GM19372 (cell line): ENCODE measurements at regions not wholly inside any gene's neighbourhood (a gene's known extent, or its start where the extent isn't known, plus 50 kb on each side); places are given as distances from the start of the nearest gene placed in this dataset.

ENCODE experiments used
- ATAC-seq: cut with Tn5 transposase; IDR thresholded peaks from one replicate; pipeline ENCODE4 v1.9.1; 2021; ENCODE audit warnings: mild to moderate bottlenecking, low read depth, moderate library complexity; ENCODE audit not compliant: unreplicated experiment

DNA sequence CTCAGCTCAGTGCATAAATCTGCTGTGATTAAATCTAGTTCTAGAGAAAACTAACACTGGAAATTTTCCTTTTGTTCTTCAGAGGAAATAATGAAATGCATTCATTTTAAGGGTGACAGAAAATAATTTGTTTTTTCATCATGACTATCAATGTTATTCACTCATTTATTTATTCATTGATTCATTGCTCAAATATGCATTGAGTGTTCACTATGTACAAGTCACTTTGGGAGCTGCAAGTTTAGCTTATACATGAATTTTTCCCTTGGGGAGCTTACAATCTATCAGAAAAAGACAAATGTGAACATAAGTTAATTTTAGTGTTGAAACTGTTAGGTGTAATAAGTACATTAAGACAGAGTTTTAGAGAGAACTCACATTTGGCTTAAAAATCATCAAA, 897.8 kb downstream of the CENPC start:
- no peak for ATAC-seq

DNA sequence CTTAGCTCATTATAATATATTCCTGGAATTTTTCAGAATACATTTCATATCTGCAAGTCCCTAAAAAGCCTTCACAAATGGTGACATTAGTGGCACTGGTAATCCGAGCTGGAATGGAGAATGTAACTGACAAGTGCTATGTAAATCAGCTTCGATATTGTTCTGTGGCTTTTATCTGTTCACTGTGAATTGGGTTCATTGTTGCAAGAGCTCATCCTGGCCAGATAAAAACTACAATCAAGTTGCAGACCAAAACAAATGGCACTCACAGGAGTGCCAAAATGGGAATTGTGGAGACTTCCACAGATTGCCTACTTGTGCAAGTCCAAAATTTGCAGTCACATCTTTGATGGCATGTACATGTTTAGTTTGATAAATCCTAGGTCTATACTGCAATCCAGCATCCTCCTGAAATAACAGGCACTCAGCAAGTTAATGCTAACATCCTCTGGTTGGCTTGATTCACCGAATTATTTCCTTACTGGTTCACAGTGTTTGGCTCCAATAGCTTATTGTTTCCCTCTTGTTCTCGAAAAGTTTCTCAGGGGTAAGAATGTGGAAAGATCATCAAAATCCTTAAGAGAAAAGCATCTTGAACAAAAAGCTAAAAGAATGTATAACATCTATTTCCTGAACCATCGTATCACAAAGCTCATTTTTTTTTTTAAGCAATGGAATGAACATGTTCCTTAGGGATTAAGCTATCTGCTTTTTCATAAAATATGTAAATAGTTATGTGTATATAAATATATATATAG, 904.9 kb downstream of the CENPC start:
- ATAC-seq = no peak

DNA sequence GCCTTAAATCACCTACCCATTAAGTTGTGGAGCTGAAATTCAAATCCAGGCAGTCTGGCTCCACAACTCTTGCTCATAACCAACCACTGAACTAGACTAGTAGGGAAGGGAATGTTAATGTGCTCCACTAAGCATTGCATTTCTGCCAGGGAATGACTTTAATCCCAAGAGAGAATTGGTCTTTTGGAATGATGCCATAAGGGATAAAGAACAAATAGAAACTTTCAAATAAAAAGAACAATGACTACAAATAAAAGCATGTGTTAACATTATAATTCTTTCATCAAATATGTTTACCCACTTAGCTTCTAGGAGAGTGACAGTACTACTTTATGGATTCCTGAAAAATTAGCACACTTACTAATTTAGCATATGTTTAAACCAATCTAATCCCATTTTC, 905.9 kb downstream of the CENPC start:
- ATAC-seq = no peak

DNA sequence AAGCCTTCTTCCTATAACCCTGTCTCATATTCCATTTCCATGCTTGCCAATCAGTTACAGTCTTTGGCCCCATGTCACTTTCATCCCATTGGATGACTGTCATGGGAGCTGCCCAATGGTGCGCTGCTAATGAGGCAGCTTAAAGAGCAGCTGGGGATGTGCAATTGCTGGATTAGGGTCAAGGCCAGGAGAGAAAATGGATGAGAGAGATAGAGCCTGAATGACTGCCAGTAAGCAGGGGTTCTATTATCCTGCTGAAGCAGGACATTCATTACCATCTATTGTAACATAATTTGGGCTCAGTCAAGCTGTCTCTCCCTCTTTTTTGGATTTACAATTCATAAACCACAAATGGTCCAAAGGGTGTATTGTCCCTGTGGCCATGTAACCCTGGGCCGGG, 909.0 kb downstream of the CENPC start:
- no peak for ATAC-seq

- no peak for ATAC-seq
Observed at GRCh38 chr4:66633477-66633876, 911.8 kb downstream of the CENPC start.

GRCh38 chr4:66629927-66630326, 915.4 kb downstream of the CENPC start:
- ATAC-seq = no peak

DNA sequence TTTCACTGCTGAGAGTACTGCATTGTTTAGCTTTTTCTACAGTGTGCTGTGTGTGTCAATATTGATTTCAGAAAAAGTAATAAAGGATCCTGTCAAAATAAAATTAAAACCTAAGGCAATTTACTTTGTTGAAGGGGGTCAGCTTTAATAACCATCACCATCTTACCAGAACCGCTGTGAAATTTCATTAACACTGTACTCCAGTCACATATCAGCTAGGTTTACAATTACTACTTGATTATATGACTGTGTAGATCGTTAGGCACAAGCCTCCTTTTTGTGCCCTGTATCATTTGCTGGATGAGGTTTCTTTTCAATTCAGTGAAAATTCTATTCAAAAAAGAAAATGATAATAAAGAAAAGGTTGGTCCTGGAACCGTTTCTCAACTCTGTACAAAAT, 917.2 kb downstream of the CENPC start:
- no peak for ATAC-seq

DNA sequence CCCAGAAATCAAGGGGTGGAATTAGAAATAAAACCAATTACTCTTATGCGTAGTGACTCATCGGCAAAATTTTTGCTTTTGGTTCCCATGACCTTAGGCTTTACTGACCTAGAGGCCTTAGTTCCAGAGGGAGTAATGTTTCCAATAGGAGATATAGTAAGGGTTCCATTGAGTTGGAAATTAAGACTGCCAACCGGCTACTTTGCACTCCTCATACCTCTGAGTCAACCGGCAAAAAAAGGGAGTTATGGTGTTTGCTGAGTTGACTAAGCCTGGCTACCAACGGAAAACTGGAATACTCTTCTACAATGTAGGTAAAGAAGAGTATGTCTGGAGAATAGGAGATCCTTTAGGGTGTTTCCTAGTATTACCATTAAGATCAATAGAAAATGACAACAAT, 919.8 kb downstream of the CENPC start:
- no peak for ATAC-seq

DNA sequence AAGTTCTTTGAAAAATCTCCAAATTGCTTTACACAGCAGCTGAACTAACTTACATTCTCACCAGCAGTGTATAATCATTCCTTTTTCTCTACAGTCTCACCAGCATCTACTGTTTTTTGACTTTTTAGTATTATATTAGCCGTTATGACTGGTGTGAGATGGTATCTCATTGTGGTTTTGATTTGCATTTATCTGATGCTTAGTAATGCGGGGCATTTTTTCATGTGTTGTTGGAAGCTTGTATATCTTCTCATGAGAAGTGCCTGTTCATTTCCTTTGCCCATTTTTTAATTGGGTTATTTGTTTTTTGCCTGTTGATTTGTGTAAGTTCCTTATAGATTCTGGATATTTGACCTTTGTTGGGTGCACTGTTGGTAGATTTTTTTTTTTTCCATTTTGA, 931.7 kb downstream of the CENPC start:
- ATAC-seq = no peak

DNA sequence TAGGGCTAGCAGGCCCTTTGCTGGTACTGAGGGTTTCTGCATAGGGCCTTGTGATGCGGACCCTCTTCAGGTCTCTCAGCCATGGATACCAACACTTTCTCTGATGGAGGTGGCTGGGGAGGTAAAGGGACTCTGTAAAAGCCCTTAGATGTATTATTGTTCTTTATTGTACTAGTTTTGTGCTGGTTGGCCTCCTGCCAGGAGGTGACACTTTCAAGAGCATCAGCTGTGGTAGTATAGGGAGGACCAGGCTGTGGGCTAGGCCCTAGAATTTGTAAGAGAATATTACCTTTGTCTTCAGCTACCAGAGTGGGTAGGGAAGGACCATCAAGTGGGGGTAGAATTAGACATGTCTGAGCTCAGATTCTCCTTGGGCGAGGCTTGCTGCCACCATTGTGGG, 936.3 kb downstream of the CENPC start:
- no peak for ATAC-seq

- ATAC-seq = no peak
Observed at GRCh38 chr4:66606908-66607307, 936.6 kb upstream of the EPHA5 start.

DNA sequence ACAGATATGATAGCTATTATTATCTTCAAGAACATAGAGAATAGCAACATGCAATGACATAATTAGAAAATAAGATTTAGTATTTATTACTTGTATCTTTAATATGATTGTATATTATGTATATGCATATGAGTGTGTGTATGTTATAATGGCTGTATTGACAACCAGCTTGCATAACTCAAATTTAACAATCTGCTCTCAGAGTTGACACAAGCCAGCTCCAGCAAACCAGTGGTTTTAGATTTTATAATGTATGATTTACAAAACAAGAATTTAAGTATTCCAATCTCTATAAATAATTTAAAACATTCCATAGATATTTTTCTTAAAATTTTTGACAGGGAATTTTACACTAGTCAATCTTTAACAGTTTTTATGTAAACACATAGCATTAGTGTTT, 935.9 kb upstream of the EPHA5 start:
- no peak for ATAC-seq

GRCh38 chr4:66604192-66604591, 933.9 kb upstream of the EPHA5 start:
- no peak for ATAC-seq

DNA sequence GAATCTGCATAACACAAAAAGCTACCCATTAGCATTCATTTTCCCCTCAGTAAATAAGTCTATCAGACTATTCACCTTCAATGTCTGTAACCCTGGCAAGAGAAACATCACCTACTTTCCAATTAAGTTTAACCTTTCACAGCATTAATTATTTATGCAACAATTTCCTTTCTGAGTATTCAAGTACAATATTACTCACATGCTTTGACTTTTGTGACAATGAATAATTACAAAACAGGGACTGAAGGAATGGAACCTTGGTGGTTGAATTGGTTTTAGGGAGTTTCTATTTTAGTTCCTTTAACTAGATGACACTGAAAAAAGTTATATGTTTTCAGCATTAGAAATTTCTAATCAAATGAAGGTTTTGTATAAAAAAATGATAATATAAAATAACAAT, 932.3 kb upstream of the EPHA5 start:
- ATAC-seq = no peak

DNA sequence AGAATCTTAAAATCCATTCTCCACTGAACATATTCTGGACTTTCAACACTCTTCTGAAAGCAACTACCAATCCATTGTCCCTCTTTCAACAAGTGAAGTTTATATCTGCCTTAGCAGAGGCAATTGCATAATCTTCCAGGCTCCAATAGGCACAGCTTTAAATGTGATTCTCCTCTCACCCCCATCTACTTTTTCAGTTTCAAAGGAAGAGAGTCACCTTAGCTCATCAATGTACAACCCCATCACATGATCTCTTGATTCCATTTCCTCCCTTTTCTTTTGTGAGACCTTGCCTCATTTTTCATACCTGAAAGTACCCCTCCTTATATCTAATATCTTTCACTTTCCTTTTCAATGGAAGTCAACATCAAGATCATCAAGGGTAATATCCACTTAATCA, 921.7 kb upstream of the EPHA5 start:
- no peak for ATAC-seq

DNA sequence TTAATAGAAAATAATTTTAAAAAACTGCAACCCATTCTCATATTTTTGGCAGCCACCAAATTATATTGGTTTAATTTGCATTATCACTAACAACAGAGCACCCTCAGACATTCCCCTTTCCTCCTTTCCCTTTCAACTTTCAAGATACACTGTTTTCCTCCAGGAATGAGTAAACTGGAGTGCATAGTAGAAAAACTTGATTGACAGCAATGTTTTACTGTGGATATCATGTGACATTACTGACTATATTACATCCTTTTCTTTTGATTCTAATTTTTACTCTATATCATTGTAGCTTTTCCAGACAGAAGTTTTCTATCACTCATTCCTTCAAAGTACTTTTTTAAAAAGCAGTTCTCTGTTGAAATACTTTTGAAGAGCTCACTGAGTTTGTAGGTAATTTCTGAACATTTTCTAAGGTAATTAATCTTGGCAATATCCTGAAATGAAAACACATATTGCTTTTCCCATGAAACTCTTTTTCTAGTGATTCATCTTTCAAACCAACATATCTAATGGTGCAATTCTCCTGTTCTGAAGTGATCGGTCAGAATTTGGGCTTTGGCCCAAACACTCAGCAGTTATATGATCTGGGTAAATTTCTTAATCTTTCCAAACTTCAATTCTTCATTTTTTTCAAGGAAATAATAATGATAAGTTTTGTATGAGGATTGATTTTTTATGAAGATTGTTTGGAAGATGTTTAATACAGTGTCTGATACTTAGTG, 920.4 kb upstream of the EPHA5 start:
- ATAC-seq = no peak

DNA sequence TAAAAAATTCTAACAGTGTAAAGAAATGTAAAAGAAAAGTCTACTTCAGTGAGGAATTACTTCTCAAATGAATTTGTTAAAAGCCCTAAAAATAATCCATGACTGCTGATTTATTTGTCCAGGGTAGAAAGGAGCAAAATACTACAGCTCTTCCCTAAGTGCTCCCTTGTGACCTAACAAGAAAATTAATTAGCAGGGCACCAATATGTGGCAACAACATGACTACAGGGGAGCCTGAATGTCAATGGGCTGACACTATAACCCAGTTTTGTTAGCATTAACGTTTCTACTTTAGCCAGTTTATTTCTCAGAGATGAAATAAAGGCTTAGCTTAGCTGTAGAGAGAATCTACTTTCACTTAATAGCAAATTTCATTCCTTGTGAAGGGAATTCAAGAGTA, 918.9 kb upstream of the EPHA5 start:
- no peak for ATAC-seq

- ATAC-seq = no peak
Observed at GRCh38 chr4:66585767-66586166, 915.5 kb upstream of the EPHA5 start.

DNA sequence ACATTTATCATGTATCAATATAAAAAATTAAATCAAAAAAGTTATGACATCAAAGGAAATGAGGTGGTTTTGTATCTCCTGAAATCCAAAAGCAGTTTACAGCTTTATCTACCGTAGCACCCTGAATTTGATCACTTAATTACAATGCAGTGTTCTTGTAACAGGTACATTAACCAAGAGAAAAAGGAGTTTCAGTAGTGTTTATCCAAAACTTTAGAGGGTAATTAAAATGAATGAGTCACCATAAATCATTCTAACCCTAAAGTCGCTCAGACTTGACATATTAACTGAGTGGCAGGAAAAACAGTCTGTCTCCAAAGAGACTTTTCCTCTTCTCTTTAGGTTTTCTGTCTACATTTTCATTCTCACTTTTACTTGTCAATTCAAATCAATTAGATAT, 907.6 kb upstream of the EPHA5 start:
- ATAC-seq = no peak

GRCh38 chr4:66575008-66575696, 904.9 kb upstream of the EPHA5 start:
- no peak for ATAC-seq

- no peak for ATAC-seq
Observed at GRCh38 chr4:66574145-66574978, 904.1 kb upstream of the EPHA5 start.
